K562 (cell line): ENCODE measurements at regions not wholly inside any gene's neighbourhood (a gene's known extent, or its start where the extent isn't known, plus 50 kb on each side); places are given as distances from the start of the nearest gene placed in this dataset.

Experiments used
- KDM1A ChIP-seq, 2 experiments: fragments of 450-650 bp; IDR thresholded peaks; 2 replicates each; pipeline ENCODE4 v1.6.1; 2016; ENCODE audit warnings: mild to moderate bottlenecking in 2 of 2
- NR2F6 ChIP-seq: fragments of 450-650 bp; formaldehyde crosslinking; IDR thresholded peaks from 2 replicates; pipeline ENCODE4 v1.4.0; 2020; ENCODE audit warnings: mild to moderate bottlenecking
- POLR3G ChIP-seq: IDR thresholded peaks from 2 replicates; pipeline ENCODE4 v1.6.1; 2011; ENCODE audit not compliant: insufficient read length, insufficient replicate concordance; ENCODE audit errors: extremely low read depth
- SIN3A ChIP-seq, 2 experiments: fragments of 150-350 bp in 1 of 2; IDR thresholded peaks; 2 replicates each; pipeline ENCODE4 v1.6.1; 2011 to 2016; ENCODE audit warnings: borderline replicate concordance in 2 of 2, low read depth in 2 of 2, low read length in 2 of 2, mild to moderate bottlenecking in 2 of 2, moderate library complexity in 2 of 2; ENCODE audit not compliant: control insufficient read depth in 1 of 2
- SMC3 ChIP-seq: conservative IDR thresholded peaks from 2 replicates; pipeline ENCODE4 v1.6.1; 2011; ENCODE audit warnings: low read depth, low read length, improper control_type of control experiment; ENCODE audit not compliant: insufficient read depth
- TFE3 ChIP-seq: fragments of 450-650 bp; formaldehyde crosslinking; IDR thresholded peaks from 2 replicates; pipeline ENCODE4 v1.4.0; 2020; ENCODE audit warnings: mild to moderate bottlenecking, mixed read lengths
- USF1 ChIP-seq: sonication (generic); formaldehyde crosslinking; IDR thresholded peaks from 2 replicates; pipeline ENCODE4 v1.9.0; 2022; ENCODE audit warnings: mild to moderate bottlenecking, missing genetic modification reagents
- ZFP30 ChIP-seq: fragments of 250-450 bp; sonication (Bioruptor Pico); IDR thresholded peaks from 2 replicates; pipeline ENCODE4 v1.8.0; 2022; ENCODE audit warnings: moderate library complexity, mild to moderate bottlenecking, inconsistent platforms, borderline replicate concordance
- ZKSCAN3 ChIP-seq: fragments of 250-450 bp; sonication (Bioruptor Pico); IDR thresholded peaks from 2 replicates; pipeline ENCODE4 v1.4.0; 2020
- ZNF134 ChIP-seq: fragments of 250-450 bp; sonication (Bioruptor Pico); conservative IDR thresholded peaks from 2 replicates; pipeline ENCODE4 v1.4.0; 2020
- ZNF57 ChIP-seq: fragments of 450-650 bp; formaldehyde crosslinking; IDR thresholded peaks from 2 replicates; pipeline ENCODE4 v1.4.0; 2020; ENCODE audit warnings: mild to moderate bottlenecking, moderate library complexity
- ZNF717 ChIP-seq: fragments of 250-450 bp; sonication (Bioruptor Pico); IDR thresholded peaks from 2 replicates; pipeline ENCODE4 v1.5.0; 2021
- ZNF785 ChIP-seq: fragments of 250-450 bp; sonication (Bioruptor Pico); IDR thresholded peaks from 2 replicates; pipeline ENCODE4 v1.4.0; 2020; ENCODE audit warnings: mild to moderate bottlenecking
- TF ChIP-seq, protein P1 (sequence below): IDR thresholded peaks from 2 replicates; pipeline ENCODE4 v1.6.1; 2016; ENCODE audit warnings: missing genetic modification characterization, missing compliant biosample characterization

DNA sequence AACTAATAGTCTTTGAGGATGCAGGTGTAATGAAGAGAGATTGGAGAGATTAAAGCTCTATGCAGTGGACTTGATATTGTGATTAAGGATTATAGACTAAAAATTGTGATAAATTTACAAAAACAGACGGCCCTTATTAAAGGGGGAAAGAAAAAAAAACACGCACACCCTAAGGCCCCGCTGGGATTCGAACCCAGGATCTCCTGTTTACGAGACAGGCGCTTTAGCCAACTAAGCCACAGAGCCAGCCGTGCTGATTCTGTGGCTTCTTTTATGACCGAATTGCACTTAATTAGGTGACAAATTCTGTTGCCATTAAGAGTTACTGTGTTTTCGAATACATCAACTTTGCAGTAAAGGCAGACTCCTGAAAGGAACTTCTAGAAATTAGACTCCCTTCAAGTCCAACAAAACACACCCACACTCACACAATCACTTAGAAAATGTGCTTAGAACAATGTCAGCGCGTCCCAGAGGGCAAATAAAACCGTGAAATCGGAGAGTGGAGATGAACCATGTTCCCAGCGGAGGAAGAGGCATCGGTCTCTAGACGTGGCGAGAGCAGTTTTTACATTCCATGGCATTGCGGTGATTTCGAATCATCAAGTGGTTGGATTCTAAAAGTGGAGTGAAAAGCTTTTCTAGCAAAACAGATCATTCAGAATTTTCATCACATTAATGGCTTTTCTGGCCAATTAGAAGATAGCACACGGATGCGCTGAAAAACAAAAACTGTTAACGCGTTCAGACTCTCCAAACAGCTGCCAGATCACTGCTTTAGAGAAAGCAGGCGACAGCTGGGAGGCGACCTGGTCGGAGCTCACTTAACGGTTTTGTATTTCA, 122.6 kb downstream of the GPX5 start (continued):
- TF ChIP-seq USF1 (CRISPR knock-in tag) (no peak), KDM1A (IDR thresholded peaks at IDR 0.05) (no peak), POLR3G (no peak), ZNF785 (no peak), ZNF717 (CRISPR knock-in tag) (no peak), TFE3 (no peak), ZNF57 (no peak), ZKSCAN3 (no peak), NR2F6 (no peak), ZNF134 (CRISPR knock-in tag) (no peak), SMC3 (no peak), SIN3A (IDR thresholded peaks at IDR 0.05; ENCODE audit: borderline replicate concordance in 2 of 2, control insufficient read depth in 1 of 2, low read depth in 2 of 2, low read length in 2 of 2) (no peak), ZFP30 (CRISPR knock-in tag) (no peak)
- TF ChIP-seq, protein P1, sequence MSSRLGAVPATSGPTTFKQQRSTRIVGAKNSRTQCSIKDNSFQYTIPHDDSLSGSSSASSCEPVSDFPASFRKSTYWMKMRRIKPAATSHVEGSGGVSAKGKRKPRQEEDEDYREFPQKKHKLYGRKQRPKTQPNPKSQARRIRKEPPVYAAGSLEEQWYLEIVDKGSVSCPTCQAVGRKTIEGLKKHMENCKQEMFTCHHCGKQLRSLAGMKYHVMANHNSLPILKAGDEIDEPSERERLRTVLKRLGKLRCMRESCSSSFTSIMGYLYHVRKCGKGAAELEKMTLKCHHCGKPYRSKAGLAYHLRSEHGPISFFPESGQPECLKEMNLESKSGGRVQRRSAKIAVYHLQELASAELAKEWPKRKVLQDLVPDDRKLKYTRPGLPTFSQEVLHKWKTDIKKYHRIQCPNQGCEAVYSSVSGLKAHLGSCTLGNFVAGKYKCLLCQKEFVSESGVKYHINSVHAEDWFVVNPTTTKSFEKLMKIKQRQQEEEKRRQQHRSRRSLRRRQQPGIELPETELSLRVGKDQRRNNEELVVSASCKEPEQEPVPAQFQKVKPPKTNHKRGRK = no peak
